GM12872 (cell line): ENCODE measurements at regions not wholly inside any gene's neighbourhood (a gene's known extent, or its start where the extent isn't known, plus 50 kb on each side); places are given as distances from the start of the nearest gene placed in this dataset.

Experiments used
- TF ChIP-seq, protein P1 (sequence below): IDR thresholded peaks from 3 replicates; pipeline ENCODE4 v1.5.1; 2011; ENCODE audit warnings: low read depth, mild to moderate bottlenecking, low read length, moderate library complexity; ENCODE audit not compliant: insufficient read depth

DNA sequence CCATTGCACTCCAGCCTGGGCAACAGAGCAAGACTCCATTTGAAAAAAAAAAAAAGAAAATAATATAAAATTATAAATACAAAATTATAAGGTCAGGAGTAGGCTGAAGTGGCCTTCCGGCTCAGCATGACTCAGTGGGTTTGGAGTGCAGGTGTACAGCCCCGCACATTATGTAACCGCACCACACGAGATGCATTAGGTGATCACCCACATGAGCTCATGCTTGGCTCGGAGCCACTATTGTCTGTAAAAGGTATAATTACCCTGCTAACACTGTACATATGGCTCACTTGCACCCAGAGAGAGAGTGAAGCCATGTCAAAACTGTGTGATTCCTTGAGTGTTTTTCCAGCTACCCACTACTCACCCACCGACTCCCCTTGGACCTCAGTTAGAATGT lies 557.0 kb downstream of the SLC6A15 start:
- TF ChIP-seq, protein P1, sequence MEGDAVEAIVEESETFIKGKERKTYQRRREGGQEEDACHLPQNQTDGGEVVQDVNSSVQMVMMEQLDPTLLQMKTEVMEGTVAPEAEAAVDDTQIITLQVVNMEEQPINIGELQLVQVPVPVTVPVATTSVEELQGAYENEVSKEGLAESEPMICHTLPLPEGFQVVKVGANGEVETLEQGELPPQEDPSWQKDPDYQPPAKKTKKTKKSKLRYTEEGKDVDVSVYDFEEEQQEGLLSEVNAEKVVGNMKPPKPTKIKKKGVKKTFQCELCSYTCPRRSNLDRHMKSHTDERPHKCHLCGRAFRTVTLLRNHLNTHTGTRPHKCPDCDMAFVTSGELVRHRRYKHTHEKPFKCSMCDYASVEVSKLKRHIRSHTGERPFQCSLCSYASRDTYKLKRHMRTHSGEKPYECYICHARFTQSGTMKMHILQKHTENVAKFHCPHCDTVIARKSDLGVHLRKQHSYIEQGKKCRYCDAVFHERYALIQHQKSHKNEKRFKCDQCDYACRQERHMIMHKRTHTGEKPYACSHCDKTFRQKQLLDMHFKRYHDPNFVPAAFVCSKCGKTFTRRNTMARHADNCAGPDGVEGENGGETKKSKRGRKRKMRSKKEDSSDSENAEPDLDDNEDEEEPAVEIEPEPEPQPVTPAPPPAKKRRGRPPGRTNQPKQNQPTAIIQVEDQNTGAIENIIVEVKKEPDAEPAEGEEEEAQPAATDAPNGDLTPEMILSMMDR: no peak

DNA sequence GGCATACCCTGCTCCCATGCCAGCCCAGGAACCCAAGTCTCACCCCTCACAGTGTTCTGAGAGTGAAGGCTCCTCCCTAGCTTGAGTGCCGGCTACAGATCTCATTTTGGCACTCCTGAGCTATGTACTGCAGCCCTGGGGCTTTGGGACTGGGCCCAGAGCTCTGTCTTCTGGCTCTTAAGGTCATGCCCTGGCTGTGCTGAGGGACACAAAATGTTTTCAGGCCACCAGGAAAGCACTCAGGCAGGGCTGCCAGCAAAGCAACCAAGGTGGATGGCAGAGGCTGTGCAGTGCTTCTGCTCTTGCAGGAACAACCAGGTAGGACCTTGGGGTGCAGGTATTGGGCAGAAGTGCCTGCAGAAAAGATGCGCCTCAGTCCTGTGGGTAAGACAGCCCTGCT lies 564.0 kb downstream of the SLC6A15 start:
- TF ChIP-seq, protein P1: no peak

GRCh38 chr12:84341467-84342193 lies 571.0 kb downstream of the SLC6A15 start:
- TF ChIP-seq, protein P1: no peak

GRCh38 chr12:84336231-84336630 lies 576.4 kb downstream of the SLC6A15 start:
- TF ChIP-seq, protein P1: no peak

- TF ChIP-seq, protein P1: no peak
Measured at GRCh38 chr12:84329938-84330337, 582.7 kb downstream of the SLC6A15 start.

- TF ChIP-seq, protein P1: no peak
Measured at GRCh38 chr12:84315926-84316325, 596.7 kb downstream of the SLC6A15 start.

GRCh38 chr12:84313323-84313675 lies 599.3 kb downstream of the SLC6A15 start:
- TF ChIP-seq, protein P1: no peak

- TF ChIP-seq, protein P1: no peak
Measured at GRCh38 chr12:84308211-84308610, 604.4 kb downstream of the SLC6A15 start.
